H9 (cell line): ENCODE measurements at regions not wholly inside any gene's neighbourhood (a gene's known extent, or its start where the extent isn't known, plus 50 kb on each side); places are given as distances from the start of the nearest gene placed in this dataset.

ENCODE experiments used
- DNase-seq: peaks from one replicate; pipeline ENCODE4 v3.0.0-alpha.2; 2017
- H2AFZ ChIP-seq: one replicate; pipeline ENCODE4 v1.6.1; 2013; ENCODE audit warnings: mild to moderate bottlenecking, low read length, control low read depth, moderate library complexity
- H2AK5ac ChIP-seq: 2 replicates; pipeline ENCODE4 v1.6.1; 2013; ENCODE audit warnings: low read length, control low read depth, mixed read lengths; ENCODE audit not compliant: insufficient read length
- H2BK120ac ChIP-seq: one replicate; pipeline ENCODE4 v1.6.1; 2013; ENCODE audit warnings: low read depth, mild to moderate bottlenecking, low read length, control low read depth, inconsistent platforms; ENCODE audit not compliant: poor library complexity, severe bottlenecking
- H2BK12ac ChIP-seq: 2 replicates; pipeline ENCODE4 v1.6.1; 2013; ENCODE audit warnings: low read length, control low read depth, mixed read lengths, low read depth; ENCODE audit not compliant: insufficient read length
- H2BK15ac ChIP-seq: 2 replicates; pipeline ENCODE4 v1.6.1; 2013; ENCODE audit warnings: low read depth, low read length, control low read depth
- H2BK20ac ChIP-seq: one replicate; pipeline ENCODE4 v1.6.1; 2013; ENCODE audit warnings: low read depth, mild to moderate bottlenecking, low read length, control low read depth, inconsistent platforms; ENCODE audit not compliant: poor library complexity, severe bottlenecking
- H2BK5ac ChIP-seq: 2 replicates; pipeline ENCODE4 v1.6.1; 2013; ENCODE audit warnings: low read length, control low read depth, mixed read lengths; ENCODE audit not compliant: insufficient read length
- H3K14ac ChIP-seq: 2 replicates; pipeline ENCODE4 v1.6.1; 2013; ENCODE audit warnings: low read length, control low read depth; ENCODE audit not compliant: insufficient read depth
- H3K18ac ChIP-seq: 2 replicates; pipeline ENCODE4 v1.6.1; 2013; ENCODE audit warnings: low read depth, mild to moderate bottlenecking, mixed read lengths, low read length, control low read depth; ENCODE audit not compliant: insufficient read length
- H3K23ac ChIP-seq: 2 replicates; pipeline ENCODE4 v1.6.1; 2013; ENCODE audit warnings: low read length, control low read depth, mixed read lengths, low read depth; ENCODE audit not compliant: insufficient read length
- H3K23me2 ChIP-seq: 2 replicates; pipeline ENCODE4 v1.6.1; 2013; ENCODE audit warnings: low read depth, mild to moderate bottlenecking, mixed read lengths, low read length, control low read depth; ENCODE audit not compliant: insufficient read length, poor library complexity, severe bottlenecking
- H3K27ac ChIP-seq: 2 replicates; pipeline ENCODE4 v1.5.1; 2013; ENCODE audit warnings: low read length, control low read depth, mixed read lengths, low read depth; ENCODE audit not compliant: insufficient read length
- H3K27me3 ChIP-seq: 2 replicates; pipeline ENCODE4 v1.6.1; 2013; ENCODE audit warnings: low read length, control low read depth, inconsistent platforms; ENCODE audit not compliant: insufficient read depth
- H3K4ac ChIP-seq: 2 replicates; pipeline ENCODE4 v1.6.1; 2013; ENCODE audit warnings: low read depth, mild to moderate bottlenecking, control low read depth, inconsistent platforms, low read length, moderate library complexity
- H3K4me1 ChIP-seq: 2 replicates; pipeline ENCODE4 v1.6.1; 2013; ENCODE audit warnings: low read length, control low read depth, inconsistent platforms; ENCODE audit not compliant: insufficient read depth
- H3K4me2 ChIP-seq: 2 replicates; pipeline ENCODE4 v1.6.1; 2013; ENCODE audit warnings: low read length, control low read depth, mixed read lengths; ENCODE audit not compliant: insufficient read length, insufficient read depth
- H3K56ac ChIP-seq: 2 replicates; pipeline ENCODE4 v1.6.1; 2013; ENCODE audit warnings: low read depth, mild to moderate bottlenecking, mixed read lengths, low read length, control low read depth; ENCODE audit not compliant: insufficient read length
- H3K79me1 ChIP-seq: 2 replicates; pipeline ENCODE4 v1.6.1; 2013; ENCODE audit warnings: low read depth, mild to moderate bottlenecking, moderate library complexity, low read length, control low read depth, inconsistent platforms; ENCODE audit not compliant: insufficient read depth, poor library complexity, severe bottlenecking
- H3K79me2 ChIP-seq: 2 replicates; pipeline ENCODE4 v1.6.1; 2013; ENCODE audit warnings: low read length, control low read depth, inconsistent platforms; ENCODE audit not compliant: insufficient read depth
- H3K9ac ChIP-seq: 2 replicates; pipeline ENCODE4 v1.6.1; 2013; ENCODE audit warnings: low read length, control low read depth, mixed read lengths; ENCODE audit not compliant: insufficient read length; ENCODE audit errors: extremely low read depth
- H3K9me3 ChIP-seq: one replicate; pipeline ENCODE4 v1.6.1; 2013; ENCODE audit warnings: low read depth, low read length, inconsistent platforms; ENCODE audit not compliant: control insufficient read depth
- H3T11ph ChIP-seq: one replicate; pipeline ENCODE4 v1.6.1; 2013; ENCODE audit warnings: mild to moderate bottlenecking, low read length, control low read depth, inconsistent platforms
- H4K20me1 ChIP-seq: one replicate; pipeline ENCODE4 v1.6.1; 2013; ENCODE audit not compliant: control insufficient read depth, insufficient read length, insufficient read depth
- H4K5ac ChIP-seq: 2 replicates; pipeline ENCODE4 v1.6.1; 2013; ENCODE audit warnings: low read depth, mild to moderate bottlenecking, mixed read lengths, low read length, control low read depth; ENCODE audit not compliant: insufficient read length
- H4K8ac ChIP-seq: replicated peaks from 2 replicates; pipeline ENCODE4 v1.6.1; 2013; ENCODE audit warnings: low read length, control low read depth, mixed read lengths, low read depth; ENCODE audit not compliant: insufficient read length
- H4K91ac ChIP-seq: 2 replicates; pipeline ENCODE4 v1.6.1; 2013; ENCODE audit warnings: low read depth, mild to moderate bottlenecking, moderate library complexity, mixed read lengths, low read length, control low read depth; ENCODE audit not compliant: insufficient read length
- H3K27ac Mint-ChIP-seq, 3 experiments: 2 replicates in 2 of 3; 3 replicates in 1 of 3; pipeline ENCODE4 v1.8.0; 2020 to 2021; ENCODE audit warnings: mixed read lengths in 3 of 3, mild to moderate bottlenecking in 1 of 3, moderate library complexity in 1 of 3
- H3K27me3 Mint-ChIP-seq: 2 replicates; pipeline ENCODE4 v1.8.0; 2021; ENCODE audit warnings: low read depth, mild to moderate bottlenecking, moderate library complexity, mixed read lengths
- H3K36me3 Mint-ChIP-seq, 3 experiments: 2 replicates in 2 of 3; 3 replicates in 1 of 3; pipeline ENCODE4 v1.8.0; 2020 to 2021; ENCODE audit warnings: low read depth in 3 of 3, mixed read lengths in 3 of 3; ENCODE audit not compliant: insufficient read depth in 1 of 3
- H3K4me1 Mint-ChIP-seq, 2 experiments: 2 replicates each; pipeline ENCODE4 v1.8.0; 2020; ENCODE audit warnings: mixed read lengths in 2 of 2
- H3K4me3 Mint-ChIP-seq, 2 experiments: 2 replicates in 1 of 2; 3 replicates in 1 of 2; pipeline ENCODE4 v1.8.0; 2020 to 2021; ENCODE audit warnings: mild to moderate bottlenecking in 2 of 2, mixed read lengths in 2 of 2, moderate library complexity in 1 of 2
- H3K9me3 Mint-ChIP-seq, 2 experiments: 2 replicates in 1 of 2; 3 replicates in 1 of 2; pipeline ENCODE4 v1.8.0; 2020; ENCODE audit warnings: mild to moderate bottlenecking in 2 of 2, mixed read lengths in 2 of 2, moderate library complexity in 1 of 2
- WGBS: extraction: QIAGEN DNeasy Blood & Tissue Kit; methylation state at CpG from one replicate; pipeline ENCODE4 v1.1.7; 2013; ENCODE audit warnings: missing lambda C conversion rate, low lambda C conversion rate, mixed read lengths; ENCODE audit not compliant: insufficient read length; ENCODE audit errors: extremely low coverage; 5-methylcytosine and 5-hydroxymethylcytosine counted together
- TF ChIP-seq, protein P1 (sequence below): fragments of 200-600 bp; sonication (generic); conservative IDR thresholded peaks from 3 replicates; pipeline ENCODE4 v1.8.0; 2021; ENCODE audit warnings: antibody characterized with exemption, mild to moderate bottlenecking

DNA sequence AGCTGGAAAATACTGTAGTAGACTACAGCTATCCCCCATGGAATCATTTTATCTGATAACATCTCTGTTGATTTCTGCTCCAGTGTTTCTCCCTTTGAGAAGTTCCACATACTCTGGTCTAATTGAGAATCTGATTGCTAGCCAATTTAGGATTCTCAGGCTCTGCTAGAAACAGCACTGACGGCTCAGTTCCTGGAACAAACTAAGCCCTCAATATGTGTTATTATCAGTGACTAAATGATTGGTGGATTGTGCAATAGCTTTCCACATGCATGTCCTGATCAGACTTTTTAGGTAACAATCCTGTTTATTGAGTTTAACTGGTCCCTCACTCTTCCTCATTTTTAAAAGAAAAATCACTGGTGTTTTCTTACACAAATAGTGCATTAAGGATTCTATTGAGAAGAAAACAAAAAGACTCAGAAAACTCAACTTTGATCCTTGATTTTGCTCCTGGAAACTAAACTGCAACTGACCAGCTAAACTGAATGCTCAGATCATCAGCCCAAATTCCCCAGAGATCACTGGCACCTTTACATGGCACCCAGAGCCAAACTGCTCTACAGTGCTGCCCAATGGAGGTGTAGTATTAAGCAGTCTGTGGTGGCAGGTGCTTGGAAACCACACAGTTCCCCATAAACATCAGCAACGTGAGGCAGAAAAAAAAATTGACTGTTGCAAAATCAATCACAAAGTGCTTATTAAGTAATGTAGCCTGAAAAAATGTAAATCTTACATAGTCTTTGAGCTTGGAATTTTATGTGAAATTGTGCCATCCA lies 423.7 kb downstream of the TOX3 start:
- WGBS: no CpG with 5 or more reads among the region's 2 CpGs

More for the DNA sequence above, 423.7 kb downstream of the TOX3 start:
- no peak overlapping the region for H3K27ac ChIP-seq
- no peak overlapping the region for H3K23ac ChIP-seq
- no peak overlapping the region for H3K4me2 ChIP-seq
- no peak overlapping the region for H2BK120ac ChIP-seq
- H4K91ac ChIP-seq: no peak overlapping the region
- TF ChIP-seq, protein P1, sequence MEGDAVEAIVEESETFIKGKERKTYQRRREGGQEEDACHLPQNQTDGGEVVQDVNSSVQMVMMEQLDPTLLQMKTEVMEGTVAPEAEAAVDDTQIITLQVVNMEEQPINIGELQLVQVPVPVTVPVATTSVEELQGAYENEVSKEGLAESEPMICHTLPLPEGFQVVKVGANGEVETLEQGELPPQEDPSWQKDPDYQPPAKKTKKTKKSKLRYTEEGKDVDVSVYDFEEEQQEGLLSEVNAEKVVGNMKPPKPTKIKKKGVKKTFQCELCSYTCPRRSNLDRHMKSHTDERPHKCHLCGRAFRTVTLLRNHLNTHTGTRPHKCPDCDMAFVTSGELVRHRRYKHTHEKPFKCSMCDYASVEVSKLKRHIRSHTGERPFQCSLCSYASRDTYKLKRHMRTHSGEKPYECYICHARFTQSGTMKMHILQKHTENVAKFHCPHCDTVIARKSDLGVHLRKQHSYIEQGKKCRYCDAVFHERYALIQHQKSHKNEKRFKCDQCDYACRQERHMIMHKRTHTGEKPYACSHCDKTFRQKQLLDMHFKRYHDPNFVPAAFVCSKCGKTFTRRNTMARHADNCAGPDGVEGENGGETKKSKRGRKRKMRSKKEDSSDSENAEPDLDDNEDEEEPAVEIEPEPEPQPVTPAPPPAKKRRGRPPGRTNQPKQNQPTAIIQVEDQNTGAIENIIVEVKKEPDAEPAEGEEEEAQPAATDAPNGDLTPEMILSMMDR: no peak
- H2BK20ac ChIP-seq: no peak overlapping the region
- H3K36me3 Mint-ChIP-seq: peaks cover 6 to 19% (median 13%) of the 10 kb centered on the region in 3 experiments
- no peak overlapping the region for H3K4ac ChIP-seq
- no peaks in the 10 kb centered on the region for H3K79me1 ChIP-seq
- no peak overlapping the region for H4K8ac ChIP-seq
- no peaks in the 10 kb centered on the region for H3K23me2 ChIP-seq
- no peak overlapping the region for H3K18ac ChIP-seq
- H3K4me3 Mint-ChIP-seq: no peak overlapping the region
- no peak overlapping the region for H3K9ac ChIP-seq
- H3K9me3 Mint-ChIP-seq: peaks cover 14 to 20% of the 10 kb centered on the region in 2 experiments
- no peak overlapping the region for H4K5ac ChIP-seq
- H3K4me1 Mint-ChIP-seq: peaks cover 5 to 6% of the 10 kb centered on the region in 2 experiments
- no peak overlapping the region for H2BK15ac ChIP-seq
- no peak overlapping the region for H3K56ac ChIP-seq
- no peak overlapping the region for H2BK12ac ChIP-seq
- H3K27me3 Mint-ChIP-seq: no peaks in the 10 kb centered on the region; the same call in 1 of the 2 replicates
- DNase-seq: no peak
- H2AFZ ChIP-seq: no peak overlapping the region
- H2BK5ac ChIP-seq: no peak overlapping the region
- no peak overlapping the region for H3T11ph ChIP-seq
- H3K27me3 ChIP-seq: no peaks in the 10 kb centered on the region
- H3K79me2 ChIP-seq: no peaks in the 10 kb centered on the region
- H3K14ac ChIP-seq: no peak overlapping the region
- no peaks in the 10 kb centered on the region for H3K4me1 ChIP-seq
- H3K9me3 ChIP-seq: no peaks in the 10 kb centered on the region
- no peaks in the 10 kb centered on the region for H4K20me1 ChIP-seq
- H3K27ac Mint-ChIP-seq: peak overlapping the region in 1 of 3 experiments; percentile 27; a peak in 1 of 7 replicates
- no peak overlapping the region for H2AK5ac ChIP-seq
